ENCODE measurements at regions not wholly inside any gene's neighbourhood (a gene's known extent, or its start where the extent isn't known, plus 50 kb on each side); places are given as distances from the start of the nearest gene placed in this dataset.

GRCh38 chr14:51445001-51445390 lies 204.9 kb downstream of the TMX1 start:
- H3K4me1 ChIP-seq = peaks cover 27% of the 10 kb centered on the region
- H3K27ac ChIP-seq (replicated peaks) = no peak overlapping the region
- no peaks in the 10 kb centered on the region for H3K27me3 ChIP-seq (ENCODE audit: low read depth)
- intact Hi-C loops (cut with micrococcal nuclease) = no loop called here
- no peak for DNase-seq
- H3K4me3 ChIP-seq = no peak overlapping the region
- no peaks in the 10 kb centered on the region for H3K36me3 ChIP-seq
- no peak for TF ChIP-seq CTCF (IDR thresholded peaks at IDR 0.05; ENCODE audit: borderline replicate concordance)
- H3K9me3 ChIP-seq (replicated peaks) = no peaks in the 10 kb centered on the region

- no peaks in the 10 kb centered on the region for H3K27me3 ChIP-seq (ENCODE audit: low read depth)
- H3K9me3 ChIP-seq (replicated peaks) = no peaks in the 10 kb centered on the region
- H3K4me1 ChIP-seq = peaks cover 21% of the 10 kb centered on the region
- TF ChIP-seq CTCF (IDR thresholded peaks at IDR 0.05; ENCODE audit: borderline replicate concordance) = no peak
- no peak overlapping the region for H3K27ac ChIP-seq (replicated peaks)
- H3K36me3 ChIP-seq = no peaks in the 10 kb centered on the region
- intact Hi-C loops (cut with micrococcal nuclease) = no loop called here
- no peak overlapping the region for H3K4me3 ChIP-seq
- DNase-seq = no peak
These were observed 204.9 kb upstream of the FRMD6 start for GRCh38 chr14:51446771-51447170.

- H3K4me1 ChIP-seq = peaks cover 21% of the 10 kb centered on the region
- no peak for DNase-seq
- no peak for TF ChIP-seq CTCF (IDR thresholded peaks at IDR 0.05; ENCODE audit: borderline replicate concordance)
- no peaks in the 10 kb centered on the region for H3K9me3 ChIP-seq (replicated peaks)
- no peaks in the 10 kb centered on the region for H3K27me3 ChIP-seq (ENCODE audit: low read depth)
- H3K4me3 ChIP-seq = no peak overlapping the region
- intact Hi-C loops (cut with micrococcal nuclease) = no loop called here
- no peaks in the 10 kb centered on the region for H3K36me3 ChIP-seq
- H3K27ac ChIP-seq (replicated peaks) = no peak overlapping the region
These were observed 204.3 kb upstream of the FRMD6 start for GRCh38 chr14:51447411-51447810.

- no peak for TF ChIP-seq CTCF (IDR thresholded peaks at IDR 0.05; ENCODE audit: borderline replicate concordance)
- H3K4me3 ChIP-seq = no peak overlapping the region
- no peaks in the 10 kb centered on the region for H3K27me3 ChIP-seq (ENCODE audit: low read depth)
- peaks cover 21% of the 10 kb centered on the region for H3K4me1 ChIP-seq
- intact Hi-C loops (cut with micrococcal nuclease) = no loop called here
- H3K27ac ChIP-seq (replicated peaks) = peak overlapping the region; percentile 9
- H3K9me3 ChIP-seq (replicated peaks) = no peaks in the 10 kb centered on the region
- DNase-seq = peak; percentile 39
- no peaks in the 10 kb centered on the region for H3K36me3 ChIP-seq
These were observed 202.7 kb upstream of the FRMD6 start for GRCh38 chr14:51448831-51449670.

- Histone ChIP-seq H3K36me3 (no peaks in the 10 kb centered on the region), H3K4me3 (no peak overlapping the region), H3K9me3 (replicated peaks) (no peaks in the 10 kb centered on the region), H3K4me1 (peaks cover 21% of the 10 kb centered on the region), H3K27me3 (ENCODE audit: low read depth) (no peaks in the 10 kb centered on the region), H3K27ac (replicated peaks) (no peak overlapping the region)
- intact Hi-C loops (cut with micrococcal nuclease) = no loop called here
- TF ChIP-seq CTCF (IDR thresholded peaks at IDR 0.05; ENCODE audit: borderline replicate concordance) = no peak
- no peak for DNase-seq
These were observed 202.0 kb upstream of the FRMD6 start for GRCh38 chr14:51449681-51450080.

Data from left ventricle myocardium inferior (tissue), 1 donor.